Glutamatergic neuron (in vitro differentiated cells): ENCODE measurements at regions not wholly inside any gene's neighbourhood (a gene's known extent, or its start where the extent isn't known, plus 50 kb on each side); places are given as distances from the start of the nearest gene placed in this dataset.

Experiments
- DNase-seq: peaks from one replicate; pipeline ENCODE4 v3.0.0; 2022
- H3K27ac Mint-ChIP-seq: one replicate; pipeline ENCODE4 v1.8.0; 2020; ENCODE audit warnings: mild to moderate bottlenecking, mixed read lengths, inconsistent platforms; ENCODE audit not compliant: unreplicated experiment
- H3K27me3 Mint-ChIP-seq: one replicate; pipeline ENCODE4 v1.8.0; 2020; ENCODE audit warnings: mild to moderate bottlenecking, moderate library complexity, mixed read lengths, inconsistent platforms; ENCODE audit not compliant: unreplicated experiment
- H3K36me3 Mint-ChIP-seq: one replicate; pipeline ENCODE4 v1.8.0; 2020; ENCODE audit warnings: mild to moderate bottlenecking, mixed read lengths, inconsistent platforms; ENCODE audit not compliant: unreplicated experiment
- H3K4me1 Mint-ChIP-seq: one replicate; pipeline ENCODE4 v1.8.0; 2020; ENCODE audit warnings: mild to moderate bottlenecking, low read depth, mixed read lengths, inconsistent platforms; ENCODE audit not compliant: unreplicated experiment
- H3K4me3 Mint-ChIP-seq: one replicate; pipeline ENCODE4 v1.8.0; 2020; ENCODE audit warnings: mild to moderate bottlenecking, mixed read lengths, inconsistent platforms; ENCODE audit not compliant: unreplicated experiment
- H3K9me3 Mint-ChIP-seq: one replicate; pipeline ENCODE4 v1.8.0; 2020; ENCODE audit warnings: mild to moderate bottlenecking, moderate library complexity, mixed read lengths, inconsistent platforms; ENCODE audit not compliant: unreplicated experiment
- TF ChIP-seq, protein P1 (sequence below): fragments of 200-600 bp; sonication (generic); IDR thresholded peaks from one replicate; pipeline ENCODE4 v1.5.0; 2021; ENCODE audit not compliant: partially characterized antibody, unreplicated experiment

DNA sequence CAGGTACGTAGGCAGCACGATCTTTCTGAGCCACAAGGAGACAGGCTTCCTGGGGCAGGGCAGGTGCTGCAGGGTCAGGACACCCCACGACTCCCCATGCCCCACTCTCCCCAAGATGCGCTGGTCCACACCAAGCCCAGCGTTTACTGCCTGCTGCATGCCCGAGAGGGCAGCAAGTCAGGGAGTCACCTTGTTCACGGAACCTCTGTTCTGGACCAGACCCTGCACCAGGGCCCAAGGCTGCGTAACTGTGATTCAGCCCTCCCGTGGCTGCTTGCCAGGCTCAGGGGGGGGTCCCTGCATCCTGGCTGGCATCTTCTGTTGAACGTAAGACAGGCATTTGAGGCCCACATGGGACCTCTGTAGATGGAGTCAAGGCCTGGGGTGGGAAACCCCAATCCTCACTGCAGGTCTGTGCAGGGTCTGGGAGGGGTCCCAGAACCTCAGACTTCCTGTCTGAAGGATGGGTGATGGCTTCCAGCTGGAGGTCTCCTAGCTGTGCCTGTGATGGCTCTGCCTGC, 228.6 kb upstream of the RTL1 start:
- H3K36me3 Mint-ChIP-seq = peaks cover 5% of the 10 kb centered on the region
- peaks cover 5% of the 10 kb centered on the region for H3K27me3 Mint-ChIP-seq
- H3K4me3 Mint-ChIP-seq = no peak overlapping the region
- TF ChIP-seq, protein P1, sequence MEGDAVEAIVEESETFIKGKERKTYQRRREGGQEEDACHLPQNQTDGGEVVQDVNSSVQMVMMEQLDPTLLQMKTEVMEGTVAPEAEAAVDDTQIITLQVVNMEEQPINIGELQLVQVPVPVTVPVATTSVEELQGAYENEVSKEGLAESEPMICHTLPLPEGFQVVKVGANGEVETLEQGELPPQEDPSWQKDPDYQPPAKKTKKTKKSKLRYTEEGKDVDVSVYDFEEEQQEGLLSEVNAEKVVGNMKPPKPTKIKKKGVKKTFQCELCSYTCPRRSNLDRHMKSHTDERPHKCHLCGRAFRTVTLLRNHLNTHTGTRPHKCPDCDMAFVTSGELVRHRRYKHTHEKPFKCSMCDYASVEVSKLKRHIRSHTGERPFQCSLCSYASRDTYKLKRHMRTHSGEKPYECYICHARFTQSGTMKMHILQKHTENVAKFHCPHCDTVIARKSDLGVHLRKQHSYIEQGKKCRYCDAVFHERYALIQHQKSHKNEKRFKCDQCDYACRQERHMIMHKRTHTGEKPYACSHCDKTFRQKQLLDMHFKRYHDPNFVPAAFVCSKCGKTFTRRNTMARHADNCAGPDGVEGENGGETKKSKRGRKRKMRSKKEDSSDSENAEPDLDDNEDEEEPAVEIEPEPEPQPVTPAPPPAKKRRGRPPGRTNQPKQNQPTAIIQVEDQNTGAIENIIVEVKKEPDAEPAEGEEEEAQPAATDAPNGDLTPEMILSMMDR = no peak
- H3K9me3 Mint-ChIP-seq = peaks cover 8% of the 10 kb centered on the region
- H3K4me1 Mint-ChIP-seq = no peaks in the 10 kb centered on the region
- no peak for DNase-seq
- no peak overlapping the region for H3K27ac Mint-ChIP-seq

GRCh38 chr14:101132588-101132987, 229.1 kb upstream of the RTL1 start:
- peaks cover 8% of the 10 kb centered on the region for H3K9me3 Mint-ChIP-seq
- peaks cover 5% of the 10 kb centered on the region for H3K36me3 Mint-ChIP-seq
- H3K4me3 Mint-ChIP-seq = no peak overlapping the region
- H3K27me3 Mint-ChIP-seq = peaks cover 5% of the 10 kb centered on the region
- no peak for DNase-seq
- H3K27ac Mint-ChIP-seq = no peak overlapping the region
- no peaks in the 10 kb centered on the region for H3K4me1 Mint-ChIP-seq
- TF ChIP-seq, protein P1 = no peak

DNA sequence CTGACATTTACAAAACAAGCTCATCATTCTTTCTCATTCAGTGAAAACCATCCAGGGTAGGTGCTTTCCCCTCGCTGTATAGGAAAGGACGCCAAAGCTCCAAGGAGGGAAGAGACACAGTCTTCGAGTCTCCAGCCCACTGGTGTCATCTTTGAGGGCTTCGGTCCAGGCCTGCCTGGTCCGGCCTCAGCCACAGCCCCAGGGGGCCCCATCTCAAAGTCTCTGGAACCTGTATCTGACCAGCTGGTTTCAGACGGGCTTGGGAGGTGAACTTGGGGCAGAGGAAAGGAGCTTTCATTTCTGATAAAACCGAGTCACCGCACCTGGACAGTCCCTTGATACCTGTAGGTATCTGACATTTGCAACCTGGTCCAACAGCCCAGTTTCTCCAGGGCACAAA, 229.5 kb upstream of the RTL1 start:
- TF ChIP-seq, protein P1 = no peak
- H3K27ac Mint-ChIP-seq = no peak overlapping the region

DNA sequence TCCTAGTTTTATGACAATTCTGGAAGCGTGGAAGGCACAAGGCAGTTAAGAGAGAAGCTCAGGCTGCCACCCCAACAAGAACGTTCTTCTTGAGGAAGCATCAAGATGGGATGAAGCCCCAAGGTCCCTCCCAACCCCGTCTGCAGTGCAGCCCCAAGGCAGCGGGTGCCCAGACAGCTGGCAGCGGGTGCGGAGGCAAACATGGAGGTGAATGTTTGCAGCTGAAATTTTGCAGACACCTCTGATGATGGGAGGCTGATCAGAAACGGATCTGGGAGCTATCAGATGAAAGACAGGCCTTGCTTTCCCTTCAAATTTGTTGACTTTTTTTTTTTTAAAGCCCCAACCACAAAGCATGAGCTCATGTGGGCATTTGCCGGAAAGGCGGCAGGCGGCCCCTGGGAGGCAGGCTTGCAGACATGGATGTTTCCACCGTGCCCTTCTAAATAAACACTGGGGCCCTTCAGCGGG, 230.7 kb upstream of the RTL1 start:
- Mint-ChIP-seq H3K36me3 (no peaks in the 10 kb centered on the region), H3K27me3 (peaks cover 5% of the 10 kb centered on the region), H3K4me1 (no peaks in the 10 kb centered on the region), H3K9me3 (peaks cover 4% of the 10 kb centered on the region), H3K27ac (no peak overlapping the region), H3K4me3 (no peak overlapping the region)
- TF ChIP-seq, protein P1 = no peak
- DNase-seq = no peak

More for the DNA sequence above, 229.5 kb upstream of the RTL1 start:
- Mint-ChIP-seq H3K4me1 (no peaks in the 10 kb centered on the region), H3K9me3 (peaks cover 6% of the 10 kb centered on the region), H3K4me3 (no peak overlapping the region), H3K27me3 (peaks cover 5% of the 10 kb centered on the region), H3K36me3 (peaks cover under 1% of the 10 kb centered on the region)
- no peak for DNase-seq

GRCh38 chr14:101134851-101135433, 231.4 kb upstream of the RTL1 start:
- DNase-seq = no peak
- H3K36me3 Mint-ChIP-seq = no peaks in the 10 kb centered on the region
- H3K4me3 Mint-ChIP-seq = no peak overlapping the region
- no peak overlapping the region for H3K27ac Mint-ChIP-seq
- peaks cover 4% of the 10 kb centered on the region for H3K9me3 Mint-ChIP-seq
- TF ChIP-seq, protein P1 = no peak
- no peaks in the 10 kb centered on the region for H3K4me1 Mint-ChIP-seq
- H3K27me3 Mint-ChIP-seq = peaks cover under 1% of the 10 kb centered on the region
